Tibial nerve (tissue), 4 donors: ENCODE measurements at regions not wholly inside any gene's neighbourhood (a gene's known extent, or its start where the extent isn't known, plus 50 kb on each side); places are given as distances from the start of the nearest gene placed in this dataset.

Source experiments
- CTCF ChIP-seq, 5 experiments: fragments of 200-600 bp in 3 of 5; fragments of 450-650 bp in 2 of 5; sonication (generic) in 3 of 5; IDR thresholded peaks; one replicate each; pipeline ENCODE4 v1.5.1; 2016 to 2019; ENCODE audit warnings: antibody characterized with exemption in 5 of 5, mild to moderate bottlenecking in 3 of 5, moderate library complexity in 2 of 5
- EP300 ChIP-seq, 2 donors: sonication (generic); formaldehyde crosslinking; IDR thresholded peaks; one replicate each; pipeline ENCODE4 v1.6.1; 2017; ENCODE audit warnings: antibody characterized with exemption in 2 of 2, mild to moderate bottlenecking in 1 of 2

- TF ChIP-seq CTCF (IDR thresholded peaks at IDR 0.05) = no peak
- no peak for TF ChIP-seq EP300 (IDR thresholded peaks at IDR 0.05)
Observed at GRCh38 chr4:171573181-171573580, 240.0 kb upstream of the GALNTL6 start.
